GM18505 (cell line): ENCODE measurements at regions not wholly inside any gene's neighbourhood (a gene's known extent, or its start where the extent isn't known, plus 50 kb on each side); places are given as distances from the start of the nearest gene placed in this dataset.

Experiments used
- ATAC-seq: cut with Tn5 transposase; IDR thresholded peaks from one replicate; pipeline ENCODE4 v1.9.1; 2021; ENCODE audit not compliant: unreplicated experiment
- POLR2A ChIP-seq: IDR thresholded peaks from 4 replicates; pipeline ENCODE4 v1.6.1; 2011; ENCODE audit warnings: borderline replicate concordance; ENCODE audit not compliant: insufficient read depth, insufficient read length; ENCODE audit errors: extremely low read depth

- ATAC-seq = no peak
These were observed 215.4 kb downstream of the HDGFL1 start for GRCh38 chr6:22784601-22785410.

GRCh38 chr6:22788038-22788437 is 218.7 kb downstream of the HDGFL1 start:
- TF ChIP-seq POLR2A = no peak
- ATAC-seq = no peak

More at GRCh38 chr6:22784601-22785410, 215.4 kb downstream of the HDGFL1 start:
- no peak for TF ChIP-seq POLR2A

- ATAC-seq = no peak
These were observed 219.9 kb downstream of the HDGFL1 start for GRCh38 chr6:22789315-22789714.

GRCh38 chr6:22794844-22795243 is 225.5 kb downstream of the HDGFL1 start:
- TF ChIP-seq POLR2A = no peak
- ATAC-seq = no peak

More at GRCh38 chr6:22789315-22789714, 219.9 kb downstream of the HDGFL1 start:
- no peak for TF ChIP-seq POLR2A

GRCh38 chr6:22800451-22800850 is 231.1 kb downstream of the HDGFL1 start:
- ATAC-seq = no peak
- no peak for TF ChIP-seq POLR2A

GRCh38 chr6:22801831-22802230 is 232.5 kb downstream of the HDGFL1 start:
- no peak for TF ChIP-seq POLR2A
- ATAC-seq = no peak

- ATAC-seq = no peak
- TF ChIP-seq POLR2A = no peak
These were observed 235.4 kb downstream of the HDGFL1 start for GRCh38 chr6:22804620-22805261.

GRCh38 chr6:22807261-22807660 is 237.9 kb downstream of the HDGFL1 start:
- ATAC-seq = no peak
- no peak for TF ChIP-seq POLR2A

GRCh38 chr6:22807818-22808217 is 238.5 kb downstream of the HDGFL1 start:
- no peak for TF ChIP-seq POLR2A
- ATAC-seq = no peak

- TF ChIP-seq POLR2A = no peak
- no peak for ATAC-seq
These were observed 239.1 kb downstream of the HDGFL1 start for GRCh38 chr6:22808466-22808865.

GRCh38 chr6:22809370-22809769 is 240.0 kb downstream of the HDGFL1 start:
- TF ChIP-seq POLR2A = no peak

GRCh38 chr6:22819209-22819608 is 249.8 kb downstream of the HDGFL1 start:
- TF ChIP-seq POLR2A = no peak
- ATAC-seq = no peak

More at GRCh38 chr6:22809370-22809769, 240.0 kb downstream of the HDGFL1 start:
- ATAC-seq = no peak

- ATAC-seq = no peak
These were observed 252.4 kb downstream of the HDGFL1 start for GRCh38 chr6:22821664-22822320.

More at GRCh38 chr6:22821664-22822320, 252.4 kb downstream of the HDGFL1 start:
- TF ChIP-seq POLR2A = no peak
